ENCODE measurements at regions not wholly inside any gene's neighbourhood (a gene's known extent, or its start where the extent isn't known, plus 50 kb on each side); places are given as distances from the start of the nearest gene placed in this dataset.

DNA sequence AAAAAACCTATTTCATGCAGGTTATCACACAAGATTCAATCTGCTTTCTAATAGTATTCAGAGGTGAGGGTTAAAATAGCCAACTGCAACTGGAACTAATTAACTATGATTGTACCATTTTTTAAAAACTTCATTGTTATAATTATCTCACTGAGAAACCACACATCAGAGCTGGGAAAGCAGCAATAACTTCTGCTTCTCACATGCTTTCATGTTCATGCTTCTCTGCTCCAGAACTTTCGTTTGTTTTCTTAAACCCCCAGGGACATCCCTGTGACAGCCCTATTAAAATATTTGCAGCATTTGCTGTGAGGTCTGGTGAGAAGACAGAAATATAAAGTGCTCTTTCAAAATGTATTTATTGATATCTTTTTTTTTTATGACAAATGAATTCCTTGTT, 389.0 kb upstream of the SORCS1 start:
- H3K79me2 ChIP-seq (ENCODE audit: insufficient read depth, low read length): no peaks in the 10 kb centered on the region
- no peak overlapping the region for H3K9ac ChIP-seq (ENCODE audit: low read length)
- H3K9me3 ChIP-seq (ENCODE audit: low read length): no peaks in the 10 kb centered on the region
- no peaks in the 10 kb centered on the region for H3K27me3 ChIP-seq (ENCODE audit: insufficient read depth, low read length)
- no peak overlapping the region for H3K27ac ChIP-seq (ENCODE audit: low read depth, low read length, poor library complexity, severe bottlenecking)
- no peaks in the 10 kb centered on the region for H3K4me1 ChIP-seq (ENCODE audit: insufficient read depth, low read length, severe bottlenecking)
- H3K4me3 ChIP-seq (ENCODE audit: low read depth, low read length, poor library complexity, severe bottlenecking): no peak overlapping the region
- no peaks in the 10 kb centered on the region for H4K20me1 ChIP-seq (ENCODE audit: insufficient read depth, low read length)
- no peaks in the 10 kb centered on the region for H3K36me3 ChIP-seq (ENCODE audit: insufficient read depth, low read length)
- no peak overlapping the region for H3K4me2 ChIP-seq (ENCODE audit: low read length)
- no peak overlapping the region for H2AFZ ChIP-seq (ENCODE audit: low read length)
- TF ChIP-seq EZH2 (IDR thresholded peaks at IDR 0.05; ENCODE audit: borderline replicate concordance, low read length): no peak
- TF ChIP-seq, protein P1, sequence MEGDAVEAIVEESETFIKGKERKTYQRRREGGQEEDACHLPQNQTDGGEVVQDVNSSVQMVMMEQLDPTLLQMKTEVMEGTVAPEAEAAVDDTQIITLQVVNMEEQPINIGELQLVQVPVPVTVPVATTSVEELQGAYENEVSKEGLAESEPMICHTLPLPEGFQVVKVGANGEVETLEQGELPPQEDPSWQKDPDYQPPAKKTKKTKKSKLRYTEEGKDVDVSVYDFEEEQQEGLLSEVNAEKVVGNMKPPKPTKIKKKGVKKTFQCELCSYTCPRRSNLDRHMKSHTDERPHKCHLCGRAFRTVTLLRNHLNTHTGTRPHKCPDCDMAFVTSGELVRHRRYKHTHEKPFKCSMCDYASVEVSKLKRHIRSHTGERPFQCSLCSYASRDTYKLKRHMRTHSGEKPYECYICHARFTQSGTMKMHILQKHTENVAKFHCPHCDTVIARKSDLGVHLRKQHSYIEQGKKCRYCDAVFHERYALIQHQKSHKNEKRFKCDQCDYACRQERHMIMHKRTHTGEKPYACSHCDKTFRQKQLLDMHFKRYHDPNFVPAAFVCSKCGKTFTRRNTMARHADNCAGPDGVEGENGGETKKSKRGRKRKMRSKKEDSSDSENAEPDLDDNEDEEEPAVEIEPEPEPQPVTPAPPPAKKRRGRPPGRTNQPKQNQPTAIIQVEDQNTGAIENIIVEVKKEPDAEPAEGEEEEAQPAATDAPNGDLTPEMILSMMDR (IDR thresholded peaks at IDR 0.05; ENCODE audit: low read length): no peak
- H3K9me2 ChIP-seq (ENCODE audit: low read depth, low read length): no peaks in the 10 kb centered on the region
- no peaks in the 10 kb centered on the region for H3F3A ChIP-seq (ENCODE audit: insufficient read depth, low read length)

GRCh38 chr10:107552963-107553362, 388.5 kb upstream of the SORCS1 start:
- Histone ChIP-seq H3K36me3 (ENCODE audit: insufficient read depth, low read length) (no peaks in the 10 kb centered on the region), H3K27ac (ENCODE audit: low read depth, low read length, poor library complexity, severe bottlenecking) (no peak overlapping the region), H3K9me2 (ENCODE audit: low read depth, low read length) (no peaks in the 10 kb centered on the region), H3F3A (ENCODE audit: insufficient read depth, low read length) (no peaks in the 10 kb centered on the region), H3K4me3 (ENCODE audit: low read depth, low read length, poor library complexity, severe bottlenecking) (no peak overlapping the region), H3K79me2 (ENCODE audit: insufficient read depth, low read length) (no peaks in the 10 kb centered on the region), H3K9me3 (ENCODE audit: low read length) (no peaks in the 10 kb centered on the region), H3K9ac (ENCODE audit: low read length) (no peak overlapping the region), H3K4me1 (ENCODE audit: insufficient read depth, low read length, severe bottlenecking) (no peaks in the 10 kb centered on the region), H3K27me3 (ENCODE audit: insufficient read depth, low read length) (no peaks in the 10 kb centered on the region), H2AFZ (ENCODE audit: low read length) (no peak overlapping the region), H3K4me2 (ENCODE audit: low read length) (no peak overlapping the region), H4K20me1 (ENCODE audit: insufficient read depth, low read length) (no peaks in the 10 kb centered on the region)
- no peak for TF ChIP-seq EZH2 (IDR thresholded peaks at IDR 0.05; ENCODE audit: borderline replicate concordance, low read length)
- TF ChIP-seq, protein P1 (IDR thresholded peaks at IDR 0.05; ENCODE audit: low read length): no peak

GRCh38 chr10:107548301-107548700, 383.8 kb upstream of the SORCS1 start:
- TF ChIP-seq EZH2 (IDR thresholded peaks at IDR 0.05; ENCODE audit: borderline replicate concordance, low read length): no peak
- TF ChIP-seq, protein P1 (IDR thresholded peaks at IDR 0.05; ENCODE audit: low read length): no peak
- no peak overlapping the region for H3K4me3 ChIP-seq (ENCODE audit: low read depth, low read length, poor library complexity, severe bottlenecking)
- H3K27me3 ChIP-seq (ENCODE audit: insufficient read depth, low read length): no peaks in the 10 kb centered on the region
- H3K4me1 ChIP-seq (ENCODE audit: insufficient read depth, low read length, severe bottlenecking): no peaks in the 10 kb centered on the region
- no peak overlapping the region for H3K27ac ChIP-seq (ENCODE audit: low read depth, low read length, poor library complexity, severe bottlenecking)
- no peaks in the 10 kb centered on the region for H4K20me1 ChIP-seq (ENCODE audit: insufficient read depth, low read length)
- H2AFZ ChIP-seq (ENCODE audit: low read length): no peak overlapping the region
- H3K36me3 ChIP-seq (ENCODE audit: insufficient read depth, low read length): no peaks in the 10 kb centered on the region
- H3K9me2 ChIP-seq (ENCODE audit: low read depth, low read length): no peaks in the 10 kb centered on the region
- no peak overlapping the region for H3K4me2 ChIP-seq (ENCODE audit: low read length)
- H3K9ac ChIP-seq (ENCODE audit: low read length): no peak overlapping the region
- H3K9me3 ChIP-seq (ENCODE audit: low read length): no peaks in the 10 kb centered on the region
- H3K79me2 ChIP-seq (ENCODE audit: insufficient read depth, low read length): no peaks in the 10 kb centered on the region
- H3F3A ChIP-seq (ENCODE audit: insufficient read depth, low read length): no peaks in the 10 kb centered on the region

All from OCI-LY1 (cell line).